Naive thymus-derived CD4-positive, alpha-beta T cell (primary cell): ENCODE measurements at regions not wholly inside any gene's neighbourhood (a gene's known extent, or its start where the extent isn't known, plus 50 kb on each side); places are given as distances from the start of the nearest gene placed in this dataset.
"Not testable (repeated sequence)": the region's sequence is repeated elsewhere in the genome, so short reads cannot be mapped to it uniquely, and the experiment has no call there.

ENCODE experiments used
- ATAC-seq: fragments of 150-1000 bp; cut with Tn5 transposase; 2 replicates; pipeline ENCODE4 v1.10.0; 2021; ENCODE audit warnings: mild to moderate bottlenecking, moderate library complexity
- CTCF ChIA-PET: fragments of 350-600 bp; sonication (Branson Sonifier 250); formaldehyde crosslinking; loops from one replicate; lab custom pipeline; 2021; ENCODE audit warnings: antibody characterized with exemption; lab: Charles Lee
- POLR2A ChIA-PET: fragments of 350-600 bp; sonication (Branson Sonifier 250); formaldehyde crosslinking; loops from one replicate; lab custom pipeline; 2021; ENCODE audit warnings: antibody characterized with exemption, inconsistent platforms; lab: Charles Lee
- DNase-seq, 9 donors: peaks; one replicate each; pipeline versions ENCODE4 v3.0.0 to v3.0.0-alpha.2; 2020 to 2022; ENCODE audit warnings: mixed read lengths in 1 of 9
- H3K27ac ChIP-seq: one replicate; pipeline ENCODE4 v1.7.0; 2013; ENCODE audit warnings: mild to moderate bottlenecking, low read depth, low read length, moderate library complexity
- H3K27me3 ChIP-seq, 2 donors: one replicate each; pipeline ENCODE4 v1.7.0; 2013; ENCODE audit warnings: low read length in 2 of 2, mild to moderate bottlenecking in 2 of 2, moderate library complexity in 2 of 2; ENCODE audit not compliant: control insufficient read depth in 2 of 2, insufficient read depth in 2 of 2
- H3K36me3 ChIP-seq, 3 experiments: 1 replicate in 2 of 3; 2 replicates in 1 of 3; pipeline ENCODE4 v1.7.0; 2013; ENCODE audit warnings: low read length in 3 of 3, mild to moderate bottlenecking in 3 of 3, moderate library complexity in 1 of 3; ENCODE audit not compliant: insufficient read depth in 3 of 3, control insufficient read depth in 2 of 3
- H3K4me1 ChIP-seq, 2 donors: one replicate each; pipeline ENCODE4 v1.7.0; 2013; ENCODE audit warnings: low read length in 2 of 2, mild to moderate bottlenecking in 2 of 2, moderate library complexity in 1 of 2; ENCODE audit not compliant: control insufficient read depth in 2 of 2, insufficient read depth in 2 of 2
- H3K4me3 ChIP-seq: 2 replicates; pipeline ENCODE4 v1.7.0; 2013; ENCODE audit warnings: mild to moderate bottlenecking, low read length
- H3K9me3 ChIP-seq, 3 experiments: 1 replicate in 2 of 3; 2 replicates in 1 of 3; pipeline ENCODE4 v1.7.0; 2013; ENCODE audit warnings: low read length in 3 of 3; ENCODE audit not compliant: control insufficient read depth in 2 of 3
- H3K27ac Mint-ChIP-seq, 9 donors: one replicate each; pipeline ENCODE4 v1.8.0; 2020 to 2022; ENCODE audit warnings: mixed read lengths in 9 of 9, mild to moderate bottlenecking in 8 of 9, moderate library complexity in 5 of 9, inconsistent platforms in 2 of 9
- H3K27me3 Mint-ChIP-seq, 5 donors: one replicate each; pipeline ENCODE4 v1.8.0; 2021 to 2022; ENCODE audit warnings: mixed read lengths in 5 of 5, mild to moderate bottlenecking in 1 of 5
- H3K36me3 Mint-ChIP-seq, 5 donors: one replicate each; pipeline ENCODE4 v1.8.0; 2020 to 2022; ENCODE audit warnings: mixed read lengths in 5 of 5, mild to moderate bottlenecking in 3 of 5, inconsistent platforms in 1 of 5
- H3K4me1 Mint-ChIP-seq, 7 donors: one replicate each; pipeline ENCODE4 v1.8.0; 2020 to 2022; ENCODE audit warnings: mixed read lengths in 7 of 7, mild to moderate bottlenecking in 3 of 7, inconsistent platforms in 1 of 7
- H3K4me3 Mint-ChIP-seq, 10 donors: one replicate each; pipeline ENCODE4 v1.8.0; 2020 to 2022; ENCODE audit warnings: mild to moderate bottlenecking in 10 of 10, mixed read lengths in 10 of 10, moderate library complexity in 6 of 10, inconsistent platforms in 2 of 10
- H3K9me3 Mint-ChIP-seq, 11 donors: one replicate each; pipeline ENCODE4 v1.8.0; 2020 to 2022; ENCODE audit warnings: mixed read lengths in 11 of 11, mild to moderate bottlenecking in 4 of 11, inconsistent platforms in 1 of 11, moderate library complexity in 1 of 11
- intact Hi-C, 2 donors: fragments of 100-400 bp; cut with micrococcal nuclease; formaldehyde crosslinking; loops; one replicate each; pipeline ENCODE4 v1.15.1; 2023

DNA sequence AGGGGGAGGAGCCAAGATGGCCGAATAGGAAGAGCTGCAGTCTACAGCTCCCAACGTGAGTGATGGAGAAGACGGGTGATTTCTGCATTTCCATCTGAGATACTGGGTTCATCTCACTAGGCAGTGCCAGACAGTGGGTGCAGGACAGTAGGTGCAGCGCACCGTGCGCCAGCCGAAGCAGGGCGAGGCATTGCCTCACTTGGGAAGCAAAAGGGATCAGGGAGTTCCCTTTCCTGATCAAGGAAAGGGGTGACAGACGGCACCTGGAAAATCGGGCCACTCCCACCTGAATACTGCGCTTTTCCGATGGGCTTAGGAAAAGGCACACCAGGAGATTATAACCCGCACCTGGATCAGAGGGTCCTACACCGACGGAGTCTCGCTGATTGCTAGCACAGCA, 121.1 kb upstream of the SESTD1 start:
- POLR2A ChIA-PET, H3K9me3 Mint-ChIP-seq: not testable (repeated sequence)

DNA sequence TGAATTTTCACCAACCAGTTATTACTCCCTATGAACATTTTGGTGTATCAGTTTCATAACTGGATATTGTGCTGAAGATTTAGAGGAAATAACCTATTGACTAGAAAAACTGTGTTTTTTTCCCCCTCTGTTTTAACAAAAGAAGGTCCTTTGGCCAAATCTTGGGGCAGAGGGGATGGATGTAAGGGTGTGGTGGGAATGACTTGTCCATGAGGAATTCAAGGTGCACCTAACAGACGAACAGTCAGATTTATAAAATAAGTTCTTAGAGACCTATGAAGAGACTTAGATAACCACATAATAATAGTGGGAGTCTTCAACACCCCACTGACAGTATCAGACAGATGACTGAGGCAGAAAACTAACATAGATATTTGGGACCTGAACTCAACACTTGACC, 119.3 kb upstream of the SESTD1 start:
- H3K4me1 ChIP-seq: no peaks in the 10 kb centered on the region
- DNase-seq (no peak), ATAC-seq (no peak)
- no peak overlapping the region for H3K27ac ChIP-seq
- Mint-ChIP-seq H3K9me3 (peaks cover 0 to 4% (median 0%) of the 10 kb centered on the region in 11 donors), H3K36me3 (no peaks in the 10 kb centered on the region), H3K27me3 (peaks cover 0 to 19% (median 10%) of the 10 kb centered on the region in 5 donors), H3K27ac (no peak overlapping the region), H3K4me3 (no peak overlapping the region), H3K4me1 (no peaks in the 10 kb centered on the region)
- H3K9me3 ChIP-seq: no peaks in the 10 kb centered on the region
- ChIA-PET CTCF (no interaction called here), POLR2A (no interaction called here)
- H3K36me3 ChIP-seq: no peaks in the 10 kb centered on the region
- intact Hi-C loops: no loop called here
- no peaks in the 10 kb centered on the region for H3K27me3 ChIP-seq
- H3K4me3 ChIP-seq: no peak overlapping the region

More for the DNA sequence above, 121.1 kb upstream of the SESTD1 start:
- H3K4me3 Mint-ChIP-seq, H3K27ac Mint-ChIP-seq, H3K36me3 ChIP-seq, H3K4me3 ChIP-seq, CTCF ChIA-PET, H3K4me1 ChIP-seq, H3K27me3 ChIP-seq, ATAC-seq, intact Hi-C loops, H3K27ac ChIP-seq, DNase-seq, H3K36me3 Mint-ChIP-seq, H3K4me1 Mint-ChIP-seq, H3K9me3 ChIP-seq: not testable (repeated sequence)
- H3K27me3 Mint-ChIP-seq: peaks cover 0 to 12% (median 6%) of the 10 kb centered on the region in 5 donors

DNA sequence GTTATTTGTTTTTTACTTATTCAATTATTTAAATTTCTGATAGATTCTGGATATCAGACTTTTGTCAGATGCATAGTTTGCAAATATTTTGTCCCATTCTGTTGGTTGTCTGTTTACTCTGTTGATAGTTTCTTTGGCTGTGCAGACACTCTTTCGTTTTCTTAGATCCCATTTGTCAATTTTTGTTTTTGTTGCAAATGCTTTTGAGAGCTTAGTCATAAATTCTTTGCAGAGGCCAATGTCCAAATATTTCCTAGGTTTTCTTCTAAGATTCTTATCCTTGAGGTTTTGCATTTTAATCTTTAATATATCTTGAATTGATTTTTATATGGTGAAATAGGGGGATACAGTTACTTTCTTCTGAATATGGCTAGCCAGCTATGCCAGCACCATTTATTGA, 112.7 kb upstream of the SESTD1 start:
- Histone ChIP-seq H3K4me3 (no peak overlapping the region), H3K27me3 (no peaks in the 10 kb centered on the region), H3K9me3 (no peaks in the 10 kb centered on the region), H3K27ac (no peak overlapping the region), H3K36me3 (no peaks in the 10 kb centered on the region), H3K4me1 (no peaks in the 10 kb centered on the region)
- no peak for ATAC-seq
- Mint-ChIP-seq H3K4me3 (no peak overlapping the region), H3K27ac (no peak overlapping the region), H3K4me1 (no peaks in the 10 kb centered on the region), H3K36me3 (no peaks in the 10 kb centered on the region), H3K9me3 (peaks cover 0 to 7% (median 0%) of the 10 kb centered on the region in 11 donors), H3K27me3 (peaks cover 9 to 35% (median 19%) of the 10 kb centered on the region in 5 donors)
- ChIA-PET CTCF (no interaction called here), POLR2A (no interaction called here)
- intact Hi-C loops: no loop called here
- no peak for DNase-seq

- H3K9me3 ChIP-seq: no peaks in the 10 kb centered on the region
- peaks cover 0 to 7% (median 0%) of the 10 kb centered on the region in 11 donors for H3K9me3 Mint-ChIP-seq
- ChIA-PET CTCF (no interaction called here), POLR2A (no interaction called here)
- DNase-seq: no peak
- H3K27ac Mint-ChIP-seq: no peak overlapping the region
- peaks cover 9 to 38% (median 19%) of the 10 kb centered on the region in 5 donors for H3K27me3 Mint-ChIP-seq
- no peak overlapping the region for H3K4me3 ChIP-seq
- H3K27me3 ChIP-seq: no peaks in the 10 kb centered on the region
- intact Hi-C loops: no loop called here
- H3K36me3 Mint-ChIP-seq: no peaks in the 10 kb centered on the region
- no peak overlapping the region for H3K4me3 Mint-ChIP-seq
- H3K4me1 ChIP-seq: no peaks in the 10 kb centered on the region
- no peaks in the 10 kb centered on the region for H3K4me1 Mint-ChIP-seq
- no peak overlapping the region for H3K27ac ChIP-seq
- ATAC-seq: no peak
- H3K36me3 ChIP-seq: no peaks in the 10 kb centered on the region
These were observed 112.2 kb upstream of the SESTD1 start for GRCh38 chr2:179376881-179377280.

DNA sequence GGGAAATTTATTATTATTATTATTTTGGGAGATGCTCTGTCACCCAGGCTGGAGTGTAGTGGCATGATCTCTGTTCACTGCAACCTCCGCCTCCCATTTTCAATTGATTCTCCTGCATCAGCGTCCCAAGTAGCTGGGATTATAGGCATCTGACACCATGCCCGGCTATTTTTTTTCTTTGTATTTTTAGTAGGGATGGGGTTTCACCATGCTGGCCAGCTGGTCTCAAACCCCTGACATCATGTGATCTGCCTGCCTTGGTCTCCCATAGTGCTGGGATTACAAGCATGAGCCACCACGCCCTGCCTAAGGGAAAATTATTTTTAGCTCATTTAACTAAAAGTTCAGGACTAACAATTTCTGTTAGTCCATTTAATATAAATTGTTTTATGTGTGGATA, 109.2 kb upstream of the SESTD1 start:
- Mint-ChIP-seq H3K4me1 (no peaks in the 10 kb centered on the region), H3K36me3 (no peaks in the 10 kb centered on the region), H3K4me3 (no peak overlapping the region), H3K27me3 (peaks cover 10 to 38% (median 29%) of the 10 kb centered on the region in 5 donors), H3K27ac (no peak overlapping the region), H3K9me3 (peaks cover 0 to 7% (median 0%) of the 10 kb centered on the region in 11 donors)
- intact Hi-C loops: no loop called here
- ATAC-seq (no peak), DNase-seq (no peak)
- no peak overlapping the region for H3K27ac ChIP-seq
- no peaks in the 10 kb centered on the region for H3K27me3 ChIP-seq
- no peaks in the 10 kb centered on the region for H3K4me1 ChIP-seq
- CTCF ChIA-PET: no interaction called here
- H3K36me3 ChIP-seq: no peaks in the 10 kb centered on the region
- no peak overlapping the region for H3K4me3 ChIP-seq
- POLR2A ChIA-PET: no interaction called here
- H3K9me3 ChIP-seq: no peaks in the 10 kb centered on the region

DNA sequence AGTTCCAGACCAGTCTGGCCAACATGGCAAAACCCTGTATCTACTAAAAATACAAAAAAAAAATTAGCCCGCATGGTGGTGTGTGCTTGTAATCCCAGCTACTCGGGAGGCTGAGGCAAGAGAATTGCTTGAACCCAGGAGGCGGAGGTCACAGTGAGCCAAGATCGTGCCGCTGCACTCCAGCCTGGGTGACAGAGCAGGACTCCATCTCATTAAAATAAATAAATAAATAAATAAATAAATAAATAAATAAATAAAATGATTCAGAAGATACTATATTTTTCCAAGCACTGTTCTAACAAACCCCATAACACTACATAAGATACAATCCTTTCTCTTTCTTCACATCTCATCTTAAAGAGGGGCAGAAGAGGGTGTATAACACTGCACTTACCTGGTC, 100.9 kb upstream of the SESTD1 start:
- H3K9me3 ChIP-seq, H3K27ac Mint-ChIP-seq, H3K4me3 ChIP-seq, intact Hi-C loops, CTCF ChIA-PET, H3K36me3 ChIP-seq, H3K27me3 ChIP-seq, H3K4me1 Mint-ChIP-seq, H3K27ac ChIP-seq, DNase-seq, H3K4me1 ChIP-seq, H3K4me3 Mint-ChIP-seq, POLR2A ChIA-PET, H3K9me3 Mint-ChIP-seq, H3K36me3 Mint-ChIP-seq, ATAC-seq: not testable (repeated sequence)
- peaks cover 9 to 17% (median 13%) of the 10 kb centered on the region in 5 donors for H3K27me3 Mint-ChIP-seq

DNA sequence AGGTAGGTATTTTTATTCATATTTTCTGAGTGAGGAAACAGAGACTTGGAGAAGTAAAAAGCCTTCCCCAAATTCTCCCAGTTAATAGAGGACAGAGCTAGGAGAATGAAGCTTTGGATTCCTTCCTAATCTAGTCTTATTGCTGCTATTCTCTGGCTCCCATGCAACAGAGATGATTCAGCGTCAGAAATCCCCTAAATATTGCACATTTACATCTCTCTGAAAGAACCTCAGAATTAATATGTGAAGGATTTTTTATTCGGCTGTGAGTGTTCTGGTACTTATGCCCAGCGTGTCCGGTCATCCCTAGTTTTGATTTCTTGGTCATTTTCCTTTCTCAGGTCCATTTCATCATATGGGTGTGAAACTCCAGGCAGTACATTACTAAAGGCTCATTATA, 91.2 kb upstream of the SESTD1 start:
- Histone ChIP-seq H3K36me3 (no peaks in the 10 kb centered on the region), H3K4me3 (no peak overlapping the region), H3K27me3 (no peaks in the 10 kb centered on the region), H3K9me3 (no peaks in the 10 kb centered on the region), H3K27ac (no peak overlapping the region), H3K4me1 (no peaks in the 10 kb centered on the region)
- H3K27me3 Mint-ChIP-seq: peaks cover 0 to 18% (median 9%) of the 10 kb centered on the region in 5 donors
- peaks cover 0 to 2% (median 0%) of the 10 kb centered on the region in 7 donors for H3K4me1 Mint-ChIP-seq
- H3K27ac Mint-ChIP-seq: no peak overlapping the region
- POLR2A ChIA-PET: no interaction called here
- intact Hi-C loops: no loop called here
- no peaks in the 10 kb centered on the region for H3K36me3 Mint-ChIP-seq
- no peak overlapping the region for H3K4me3 Mint-ChIP-seq
- H3K9me3 Mint-ChIP-seq: no peaks in the 10 kb centered on the region
- no peak for ATAC-seq
- CTCF ChIA-PET: no interaction called here
- DNase-seq: no peak
